C4-2B (cell line): ENCODE measurements at regions not wholly inside any gene's neighbourhood (a gene's known extent, or its start where the extent isn't known, plus 50 kb on each side); places are given as distances from the start of the nearest gene placed in this dataset.

Source experiments
- ZFX ChIP-seq: fragments of 450-650 bp; IDR thresholded peaks from 2 replicates; pipeline ENCODE4 v1.6.1; 2017
- TF ChIP-seq, protein P1 (sequence below): fragments of 450-650 bp; conservative IDR thresholded peaks from 2 replicates; pipeline ENCODE4 v1.5.1; 2017; ENCODE audit warnings: mild to moderate bottlenecking

GRCh38 chr6:141248021-141248799, 884.5 kb upstream of the GJE1 start:
- TF ChIP-seq, protein P1, sequence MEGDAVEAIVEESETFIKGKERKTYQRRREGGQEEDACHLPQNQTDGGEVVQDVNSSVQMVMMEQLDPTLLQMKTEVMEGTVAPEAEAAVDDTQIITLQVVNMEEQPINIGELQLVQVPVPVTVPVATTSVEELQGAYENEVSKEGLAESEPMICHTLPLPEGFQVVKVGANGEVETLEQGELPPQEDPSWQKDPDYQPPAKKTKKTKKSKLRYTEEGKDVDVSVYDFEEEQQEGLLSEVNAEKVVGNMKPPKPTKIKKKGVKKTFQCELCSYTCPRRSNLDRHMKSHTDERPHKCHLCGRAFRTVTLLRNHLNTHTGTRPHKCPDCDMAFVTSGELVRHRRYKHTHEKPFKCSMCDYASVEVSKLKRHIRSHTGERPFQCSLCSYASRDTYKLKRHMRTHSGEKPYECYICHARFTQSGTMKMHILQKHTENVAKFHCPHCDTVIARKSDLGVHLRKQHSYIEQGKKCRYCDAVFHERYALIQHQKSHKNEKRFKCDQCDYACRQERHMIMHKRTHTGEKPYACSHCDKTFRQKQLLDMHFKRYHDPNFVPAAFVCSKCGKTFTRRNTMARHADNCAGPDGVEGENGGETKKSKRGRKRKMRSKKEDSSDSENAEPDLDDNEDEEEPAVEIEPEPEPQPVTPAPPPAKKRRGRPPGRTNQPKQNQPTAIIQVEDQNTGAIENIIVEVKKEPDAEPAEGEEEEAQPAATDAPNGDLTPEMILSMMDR, result no peak
- no peak for TF ChIP-seq ZFX
